ENCODE measurements at regions not wholly inside any gene's neighbourhood (a gene's known extent, or its start where the extent isn't known, plus 50 kb on each side); places are given as distances from the start of the nearest gene placed in this dataset.
A peak's percentile ranks its signal among the peaks of the same experiment; 100 is the strongest.

- H3K9ac ChIP-seq (ENCODE audit: low read length), result no peak overlapping the region
- H3K4me2 ChIP-seq (ENCODE audit: low read length), result no peak overlapping the region
- no peaks in the 10 kb centered on the region for H3K79me2 ChIP-seq (replicated peaks; ENCODE audit: insufficient read depth, low read length)
- no peak overlapping the region for H3K27ac ChIP-seq (ENCODE audit: low read length)
- no peak overlapping the region for H2AFZ ChIP-seq (ENCODE audit: low read depth, low read length)
- H3K9me2 ChIP-seq (ENCODE audit: insufficient read depth, low read length), result no peaks in the 10 kb centered on the region
- no peaks in the 10 kb centered on the region for H3K27me3 ChIP-seq (ENCODE audit: insufficient read depth, low read depth, low read length)
- H3F3A ChIP-seq (ENCODE audit: insufficient read depth, low read length, poor library complexity, severe bottlenecking), result no peaks in the 10 kb centered on the region
- TF ChIP-seq EZH2 (IDR thresholded peaks at IDR 0.05; ENCODE audit: borderline replicate concordance, insufficient read depth, low read length, poor library complexity, severe bottlenecking), result no peak
- H3K9me3 ChIP-seq (ENCODE audit: low read length), result no peaks in the 10 kb centered on the region
- H4K20me1 ChIP-seq (ENCODE audit: insufficient read depth), result no peaks in the 10 kb centered on the region
- H3K36me3 ChIP-seq (ENCODE audit: insufficient read depth, low read length), result no peaks in the 10 kb centered on the region
- H3K4me3 ChIP-seq (ENCODE audit: low read length), result no peak overlapping the region
These were observed 758.0 kb downstream of the BCL11B start for GRCh38 chr14:98514016-98514415.

DNA sequence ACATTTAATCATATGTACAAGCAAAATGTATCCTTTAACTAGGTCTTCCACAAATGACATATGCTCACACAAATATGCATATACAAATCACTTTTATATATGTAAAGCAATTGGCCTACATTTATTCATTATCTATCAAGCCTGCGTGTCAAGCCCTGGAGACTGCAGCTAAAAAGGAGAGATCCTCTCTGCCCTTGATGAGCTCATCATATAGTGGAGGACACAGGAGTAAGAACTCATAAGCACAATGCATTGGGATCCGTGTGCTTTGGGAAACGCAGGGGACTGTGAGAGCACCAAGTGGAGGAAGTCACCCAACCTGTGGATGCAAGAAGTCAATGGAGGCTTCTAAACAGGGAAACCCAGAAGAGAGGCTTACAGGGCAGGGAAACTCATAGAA is 735.7 kb downstream of the BCL11B start:
- no peaks in the 10 kb centered on the region for H3K27me3 ChIP-seq (ENCODE audit: insufficient read depth, low read depth, low read length)
- H3F3A ChIP-seq (ENCODE audit: insufficient read depth, low read length, poor library complexity, severe bottlenecking), result no peaks in the 10 kb centered on the region
- TF ChIP-seq SMC3 (conservative IDR thresholded peaks at IDR 0.05; ENCODE audit: poor library complexity) (no peak), EP300 (conservative IDR thresholded peaks at IDR 0.05; ENCODE audit: poor library complexity, severe bottlenecking) (no peak), RAD21 (conservative IDR thresholded peaks at IDR 0.05) (no peak), MXI1 (conservative IDR thresholded peaks at IDR 0.05; ENCODE audit: poor library complexity, severe bottlenecking) (no peak), POLR2AphosphoS5 (IDR thresholded peaks at IDR 0.05) (no peak), TAF1 (IDR thresholded peaks at IDR 0.05; ENCODE audit: low read depth) (no peak), EZH2 (IDR thresholded peaks at IDR 0.05; ENCODE audit: borderline replicate concordance, insufficient read depth, low read length, poor library complexity, severe bottlenecking) (no peak), CTCF (IDR thresholded peaks at IDR 0.05; ENCODE audit: poor library complexity, severe bottlenecking) (no peak)
- TF ChIP-seq, protein P1, sequence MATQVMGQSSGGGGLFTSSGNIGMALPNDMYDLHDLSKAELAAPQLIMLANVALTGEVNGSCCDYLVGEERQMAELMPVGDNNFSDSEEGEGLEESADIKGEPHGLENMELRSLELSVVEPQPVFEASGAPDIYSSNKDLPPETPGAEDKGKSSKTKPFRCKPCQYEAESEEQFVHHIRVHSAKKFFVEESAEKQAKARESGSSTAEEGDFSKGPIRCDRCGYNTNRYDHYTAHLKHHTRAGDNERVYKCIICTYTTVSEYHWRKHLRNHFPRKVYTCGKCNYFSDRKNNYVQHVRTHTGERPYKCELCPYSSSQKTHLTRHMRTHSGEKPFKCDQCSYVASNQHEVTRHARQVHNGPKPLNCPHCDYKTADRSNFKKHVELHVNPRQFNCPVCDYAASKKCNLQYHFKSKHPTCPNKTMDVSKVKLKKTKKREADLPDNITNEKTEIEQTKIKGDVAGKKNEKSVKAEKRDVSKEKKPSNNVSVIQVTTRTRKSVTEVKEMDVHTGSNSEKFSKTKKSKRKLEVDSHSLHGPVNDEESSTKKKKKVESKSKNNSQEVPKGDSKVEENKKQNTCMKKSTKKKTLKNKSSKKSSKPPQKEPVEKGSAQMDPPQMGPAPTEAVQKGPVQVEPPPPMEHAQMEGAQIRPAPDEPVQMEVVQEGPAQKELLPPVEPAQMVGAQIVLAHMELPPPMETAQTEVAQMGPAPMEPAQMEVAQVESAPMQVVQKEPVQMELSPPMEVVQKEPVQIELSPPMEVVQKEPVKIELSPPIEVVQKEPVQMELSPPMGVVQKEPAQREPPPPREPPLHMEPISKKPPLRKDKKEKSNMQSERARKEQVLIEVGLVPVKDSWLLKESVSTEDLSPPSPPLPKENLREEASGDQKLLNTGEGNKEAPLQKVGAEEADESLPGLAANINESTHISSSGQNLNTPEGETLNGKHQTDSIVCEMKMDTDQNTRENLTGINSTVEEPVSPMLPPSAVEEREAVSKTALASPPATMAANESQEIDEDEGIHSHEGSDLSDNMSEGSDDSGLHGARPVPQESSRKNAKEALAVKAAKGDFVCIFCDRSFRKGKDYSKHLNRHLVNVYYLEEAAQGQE (IDR thresholded peaks at IDR 0.05; ENCODE audit: borderline replicate concordance), result no peak
- H3K9ac ChIP-seq (ENCODE audit: low read length), result no peak overlapping the region
- no peaks in the 10 kb centered on the region for H3K9me3 ChIP-seq (ENCODE audit: low read length)
- H3K79me2 ChIP-seq (replicated peaks; ENCODE audit: insufficient read depth, low read length), result no peaks in the 10 kb centered on the region
- no peak overlapping the region for H2AFZ ChIP-seq (ENCODE audit: low read depth, low read length)
- no peak overlapping the region for H3K4me2 ChIP-seq (ENCODE audit: low read length)
- no peaks in the 10 kb centered on the region for H3K9me2 ChIP-seq (ENCODE audit: insufficient read depth, low read length)
- H3K4me3 ChIP-seq (ENCODE audit: low read length), result no peak overlapping the region
- H4K20me1 ChIP-seq (ENCODE audit: insufficient read depth), result no peaks in the 10 kb centered on the region
- no peak overlapping the region for H3K27ac ChIP-seq (ENCODE audit: low read length)
- no peaks in the 10 kb centered on the region for H3K36me3 ChIP-seq (ENCODE audit: insufficient read depth, low read length)

GRCh38 chr14:98542316-98542715 is 729.7 kb downstream of the BCL11B start:
- Histone ChIP-seq H3K9me3 (ENCODE audit: low read length) (no peaks in the 10 kb centered on the region), H3K36me3 (ENCODE audit: insufficient read depth, low read length) (no peaks in the 10 kb centered on the region), H4K20me1 (ENCODE audit: insufficient read depth) (no peaks in the 10 kb centered on the region), H3K4me3 (ENCODE audit: low read length) (no peak overlapping the region), H3K79me2 (replicated peaks; ENCODE audit: insufficient read depth, low read length) (no peaks in the 10 kb centered on the region), H2AFZ (ENCODE audit: low read depth, low read length) (no peak overlapping the region), H3K27ac (ENCODE audit: low read length) (peak overlapping the region; percentile 13), H3K9ac (ENCODE audit: low read length) (no peak overlapping the region), H3K27me3 (ENCODE audit: insufficient read depth, low read depth, low read length) (no peaks in the 10 kb centered on the region), H3F3A (ENCODE audit: insufficient read depth, low read length, poor library complexity, severe bottlenecking) (no peaks in the 10 kb centered on the region), H3K4me2 (ENCODE audit: low read length) (no peak overlapping the region), H3K9me2 (ENCODE audit: insufficient read depth, low read length) (no peaks in the 10 kb centered on the region)
- TF ChIP-seq TAF1 (IDR thresholded peaks at IDR 0.05; ENCODE audit: low read depth) (no peak), MXI1 (conservative IDR thresholded peaks at IDR 0.05; ENCODE audit: poor library complexity, severe bottlenecking) (no peak), RAD21 (conservative IDR thresholded peaks at IDR 0.05) (no peak), CTCF (IDR thresholded peaks at IDR 0.05; ENCODE audit: poor library complexity, severe bottlenecking) (no peak), SMC3 (conservative IDR thresholded peaks at IDR 0.05; ENCODE audit: poor library complexity) (no peak), EP300 (conservative IDR thresholded peaks at IDR 0.05; ENCODE audit: poor library complexity, severe bottlenecking) (no peak), POLR2AphosphoS5 (IDR thresholded peaks at IDR 0.05) (no peak), EZH2 (IDR thresholded peaks at IDR 0.05; ENCODE audit: borderline replicate concordance, insufficient read depth, low read length, poor library complexity, severe bottlenecking) (no peak)
- TF ChIP-seq, protein P1 (IDR thresholded peaks at IDR 0.05; ENCODE audit: borderline replicate concordance), result no peak

Measured in neural cell (in vitro differentiated cells).